ENCODE measurements at regions not wholly inside any gene's neighbourhood (a gene's known extent, or its start where the extent isn't known, plus 50 kb on each side); places are given as distances from the start of the nearest gene placed in this dataset.
A peak's percentile ranks its signal among the peaks of the same experiment; 100 is the strongest.
"Not testable (repeated sequence)": the region's sequence is repeated elsewhere in the genome, so short reads cannot be mapped to it uniquely, and the experiment has no call there.

DNA sequence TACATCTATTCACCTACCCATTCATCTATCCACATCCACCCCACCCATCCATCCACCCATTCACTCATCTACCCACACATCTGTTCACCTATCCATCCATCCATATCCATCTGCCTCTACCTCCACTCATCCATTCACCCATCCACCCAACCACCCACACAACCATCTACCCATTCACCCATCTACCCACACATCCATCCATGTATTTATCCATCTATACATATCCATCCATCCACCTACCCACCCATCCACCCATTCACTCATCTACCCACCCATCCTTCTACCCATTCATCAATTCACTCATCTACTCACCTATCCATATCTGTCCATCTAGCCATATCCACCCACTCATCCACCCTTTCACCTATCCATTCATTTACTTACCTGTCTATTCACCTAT is 187.6 kb downstream of the ASB1 start:
- no peaks in the 10 kb centered on the region for H3K27me3 ChIP-seq
- no peak overlapping the region for H3K27ac ChIP-seq
- intact Hi-C loops (cut with DNase I), result no loop called here
- peaks cover 0 to 6% (median 0%) of the 10 kb centered on the region in 3 donors for H3K9me3 ChIP-seq
- H3K4me1 ChIP-seq, result no peaks in the 10 kb centered on the region
- H3K36me3 ChIP-seq, result no peaks in the 10 kb centered on the region
- TF ChIP-seq, protein P1, sequence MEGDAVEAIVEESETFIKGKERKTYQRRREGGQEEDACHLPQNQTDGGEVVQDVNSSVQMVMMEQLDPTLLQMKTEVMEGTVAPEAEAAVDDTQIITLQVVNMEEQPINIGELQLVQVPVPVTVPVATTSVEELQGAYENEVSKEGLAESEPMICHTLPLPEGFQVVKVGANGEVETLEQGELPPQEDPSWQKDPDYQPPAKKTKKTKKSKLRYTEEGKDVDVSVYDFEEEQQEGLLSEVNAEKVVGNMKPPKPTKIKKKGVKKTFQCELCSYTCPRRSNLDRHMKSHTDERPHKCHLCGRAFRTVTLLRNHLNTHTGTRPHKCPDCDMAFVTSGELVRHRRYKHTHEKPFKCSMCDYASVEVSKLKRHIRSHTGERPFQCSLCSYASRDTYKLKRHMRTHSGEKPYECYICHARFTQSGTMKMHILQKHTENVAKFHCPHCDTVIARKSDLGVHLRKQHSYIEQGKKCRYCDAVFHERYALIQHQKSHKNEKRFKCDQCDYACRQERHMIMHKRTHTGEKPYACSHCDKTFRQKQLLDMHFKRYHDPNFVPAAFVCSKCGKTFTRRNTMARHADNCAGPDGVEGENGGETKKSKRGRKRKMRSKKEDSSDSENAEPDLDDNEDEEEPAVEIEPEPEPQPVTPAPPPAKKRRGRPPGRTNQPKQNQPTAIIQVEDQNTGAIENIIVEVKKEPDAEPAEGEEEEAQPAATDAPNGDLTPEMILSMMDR (IDR thresholded peaks at IDR 0.05), result no peak
- no peak for TF ChIP-seq POLR2A (IDR thresholded peaks at IDR 0.05)
- no peak overlapping the region for H3K4me3 ChIP-seq
- DNase-seq, result no peak

DNA sequence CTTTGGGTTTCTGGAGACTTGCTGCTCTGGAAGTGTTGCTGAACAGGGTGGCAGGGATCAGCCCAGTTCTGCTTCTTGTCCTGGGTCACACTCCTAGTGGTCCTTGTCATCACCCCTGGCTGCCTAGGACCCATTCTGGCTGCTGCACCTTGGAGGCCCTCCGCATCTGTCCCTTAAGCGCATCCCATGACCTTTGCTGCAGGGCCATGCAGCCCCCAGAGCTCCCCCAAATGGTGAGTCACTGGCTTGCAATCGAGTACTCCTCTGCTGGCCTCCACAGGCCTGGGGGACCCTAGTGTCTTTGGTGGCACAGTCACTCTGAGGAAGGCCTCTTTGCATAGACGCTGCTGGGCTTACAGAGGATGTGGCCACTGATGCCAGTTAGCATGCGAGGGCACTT is 188.5 kb downstream of the ASB1 start:
- TF ChIP-seq, protein P1 (IDR thresholded peaks at IDR 0.05), result no peak
- no peak for TF ChIP-seq POLR2A (IDR thresholded peaks at IDR 0.05)
- Histone ChIP-seq H3K4me1 (no peaks in the 10 kb centered on the region), H3K27me3 (no peaks in the 10 kb centered on the region), H3K9me3 (no peaks in the 10 kb centered on the region), H3K27ac (no peak overlapping the region), H3K36me3 (no peaks in the 10 kb centered on the region), H3K4me3 (no peak overlapping the region)
- intact Hi-C loops (cut with DNase I), result no loop called here
- DNase-seq, result no peak
- 81 to 88% methylated on average over 4 of the region's 5 CpGs for WGBS, 2 donors

DNA sequence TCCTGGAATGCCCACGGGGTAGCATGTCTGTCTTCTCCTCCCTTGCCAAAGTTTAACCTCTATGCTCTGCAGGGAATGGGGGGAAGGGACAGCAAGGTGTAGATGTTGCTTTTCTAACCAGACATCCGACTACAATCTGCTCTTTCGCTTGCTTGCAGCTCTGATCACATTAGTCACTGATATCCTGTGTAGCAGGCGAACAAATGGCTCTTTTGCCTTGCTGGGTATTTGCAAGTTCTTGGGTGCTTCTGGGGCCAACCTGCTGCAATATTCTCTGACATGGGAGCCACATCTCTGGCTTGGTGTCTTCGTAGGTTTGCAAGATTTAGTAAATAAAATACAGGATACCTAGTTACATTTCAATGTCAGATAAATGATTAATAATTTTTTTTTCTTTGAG is 190.0 kb downstream of the ASB1 start:
- H3K27me3 ChIP-seq, result no peaks in the 10 kb centered on the region
- DNase-seq, result no peak
- TF ChIP-seq POLR2A (IDR thresholded peaks at IDR 0.05), result no peak
- TF ChIP-seq, protein P1 (IDR thresholded peaks at IDR 0.05), result no peak
- intact Hi-C loops (cut with DNase I), result no loop called here
- no peaks in the 10 kb centered on the region for H3K9me3 ChIP-seq
- H3K4me1 ChIP-seq, result no peaks in the 10 kb centered on the region
- 72 to 77% methylated on average over 5 of the region's 5 CpGs for WGBS, 2 donors
- no peaks in the 10 kb centered on the region for H3K36me3 ChIP-seq
- H3K4me3 ChIP-seq, result no peak overlapping the region
- no peak overlapping the region for H3K27ac ChIP-seq

DNA sequence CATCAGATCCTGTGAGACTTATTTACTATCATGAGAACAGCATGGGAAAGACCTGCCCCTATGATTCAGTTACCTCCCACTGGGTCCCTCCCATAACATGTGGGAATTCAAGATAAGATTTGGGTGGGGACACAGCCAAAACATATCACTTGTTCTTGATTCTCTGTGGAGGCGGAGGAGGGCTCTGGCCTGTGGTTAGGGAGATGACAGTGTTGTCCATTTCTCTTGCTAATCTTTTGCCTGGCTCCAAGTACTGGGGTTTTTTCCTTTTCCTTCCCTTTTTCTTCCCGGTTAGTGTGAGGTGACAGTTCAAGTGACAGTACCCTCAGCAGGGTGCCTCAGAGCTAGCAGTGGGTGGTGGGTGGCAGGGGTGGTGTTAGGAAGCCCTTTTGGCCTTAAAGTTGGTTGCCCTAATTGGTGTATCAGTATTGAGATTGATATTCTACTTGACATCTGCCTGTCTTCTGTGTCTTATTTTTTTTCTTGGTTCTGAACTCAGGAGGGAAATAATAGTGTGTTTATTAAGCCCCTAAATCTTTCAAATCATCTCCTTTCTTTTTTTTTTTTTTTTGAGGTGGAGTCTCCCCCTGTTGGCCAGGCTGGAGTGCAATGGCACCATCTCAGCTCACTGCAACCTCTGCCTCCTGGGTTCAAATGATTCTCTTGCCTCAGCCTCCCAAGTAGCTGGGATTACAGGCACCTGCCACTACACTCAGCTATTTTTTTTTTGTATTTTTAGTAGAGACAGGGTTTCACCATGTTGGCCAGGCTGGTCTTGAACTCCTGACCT is 192.0 kb downstream of the ASB1 start:
- DNase-seq; H3K4me3 ChIP-seq; H3K27ac ChIP-seq; H3K9me3 ChIP-seq; H3K36me3 ChIP-seq; intact Hi-C loops (cut with DNase I); H3K4me1 ChIP-seq; H3K27me3 ChIP-seq: not testable (repeated sequence)
- 53 to 60% methylated on average over 2 of the region's 2 CpGs for WGBS, 2 donors
- TF ChIP-seq, protein P1 (IDR thresholded peaks at IDR 0.05), result peak in 1 of 6 experiments; percentile 11

DNA sequence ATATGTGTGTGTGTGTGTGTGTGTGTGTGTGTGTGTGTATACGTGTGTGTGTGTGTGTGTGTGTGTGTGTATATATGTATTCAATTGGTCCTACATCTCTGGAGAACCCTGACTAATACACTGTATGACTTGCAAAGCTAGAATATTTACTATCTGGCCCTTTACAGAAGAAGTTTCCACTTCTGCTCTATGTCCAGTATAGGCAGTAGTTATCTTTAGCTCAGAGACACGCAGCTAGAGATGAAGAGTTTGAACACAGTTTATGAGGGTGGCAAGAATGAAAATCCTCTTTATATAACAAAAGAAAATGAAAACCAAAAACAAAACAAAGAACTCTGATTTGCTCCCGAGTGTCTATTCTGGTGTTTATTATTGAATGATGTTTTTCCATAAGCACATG is 201.2 kb downstream of the ASB1 start:
- Histone ChIP-seq H3K4me3 (no peak overlapping the region), H3K27ac (no peak overlapping the region), H3K36me3 (no peaks in the 10 kb centered on the region), H3K27me3 (no peaks in the 10 kb centered on the region), H3K4me1 (no peaks in the 10 kb centered on the region), H3K9me3 (peaks cover 0 to 4% (median 0%) of the 10 kb centered on the region in 3 donors)
- TF ChIP-seq, protein P1 (IDR thresholded peaks at IDR 0.05), result no peak
- TF ChIP-seq POLR2A (IDR thresholded peaks at IDR 0.05), result no peak
- no peak for DNase-seq
- intact Hi-C loops (cut with DNase I), result no loop called here
- 59 to 74% methylated on average over 2 of the region's 3 CpGs for WGBS, 2 donors
